ENCODE measurements at regions not wholly inside any gene's neighbourhood (a gene's known extent, or its start where the extent isn't known, plus 50 kb on each side); places are given as distances from the start of the nearest gene placed in this dataset.

- TF ChIP-seq POLR2A (IDR thresholded peaks at IDR 0.05): no peak
- TF ChIP-seq CTCF (IDR thresholded peaks at IDR 0.05): no peak
Measured at GRCh38 chr1:83725735-83726360, 273.1 kb downstream of the TTLL7 start.

All from uterus (tissue), 2 donors.